ENCODE measurements at regions not wholly inside any gene's neighbourhood (a gene's known extent, or its start where the extent isn't known, plus 50 kb on each side); places are given as distances from the start of the nearest gene placed in this dataset.

- no peak for DNase-seq
- Histone ChIP-seq H3K4me3 (no peak overlapping the region), H3K27me3 (no peaks in the 10 kb centered on the region), H3K9me3 (replicated peaks in 1 of 3) (no peaks in the 10 kb centered on the region), H3K4me1 (replicated peaks in 1 of 2) (no peaks in the 10 kb centered on the region), H3K27ac (no peak overlapping the region), H3K36me3 (replicated peaks in 1 of 2) (no peaks in the 10 kb centered on the region)
- WGBS, 4 donors: 68 to 81% (median 77%) methylated on average over 2 of the region's 2 CpGs
- no peak for TF ChIP-seq POLR2A (IDR thresholded peaks at IDR 0.05)
- TF ChIP-seq, protein P1, sequence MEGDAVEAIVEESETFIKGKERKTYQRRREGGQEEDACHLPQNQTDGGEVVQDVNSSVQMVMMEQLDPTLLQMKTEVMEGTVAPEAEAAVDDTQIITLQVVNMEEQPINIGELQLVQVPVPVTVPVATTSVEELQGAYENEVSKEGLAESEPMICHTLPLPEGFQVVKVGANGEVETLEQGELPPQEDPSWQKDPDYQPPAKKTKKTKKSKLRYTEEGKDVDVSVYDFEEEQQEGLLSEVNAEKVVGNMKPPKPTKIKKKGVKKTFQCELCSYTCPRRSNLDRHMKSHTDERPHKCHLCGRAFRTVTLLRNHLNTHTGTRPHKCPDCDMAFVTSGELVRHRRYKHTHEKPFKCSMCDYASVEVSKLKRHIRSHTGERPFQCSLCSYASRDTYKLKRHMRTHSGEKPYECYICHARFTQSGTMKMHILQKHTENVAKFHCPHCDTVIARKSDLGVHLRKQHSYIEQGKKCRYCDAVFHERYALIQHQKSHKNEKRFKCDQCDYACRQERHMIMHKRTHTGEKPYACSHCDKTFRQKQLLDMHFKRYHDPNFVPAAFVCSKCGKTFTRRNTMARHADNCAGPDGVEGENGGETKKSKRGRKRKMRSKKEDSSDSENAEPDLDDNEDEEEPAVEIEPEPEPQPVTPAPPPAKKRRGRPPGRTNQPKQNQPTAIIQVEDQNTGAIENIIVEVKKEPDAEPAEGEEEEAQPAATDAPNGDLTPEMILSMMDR (IDR thresholded peaks at IDR 0.05): no peak
- intact Hi-C loops (cut with DNase I): no loop called here
Observed at GRCh38 chr1:239779962-239780361, 311.7 kb upstream of the FMN2 start.

GRCh38 chr1:239784896-239785295, 306.8 kb upstream of the FMN2 start:
- intact Hi-C loops (cut with DNase I): no loop called here

DNA sequence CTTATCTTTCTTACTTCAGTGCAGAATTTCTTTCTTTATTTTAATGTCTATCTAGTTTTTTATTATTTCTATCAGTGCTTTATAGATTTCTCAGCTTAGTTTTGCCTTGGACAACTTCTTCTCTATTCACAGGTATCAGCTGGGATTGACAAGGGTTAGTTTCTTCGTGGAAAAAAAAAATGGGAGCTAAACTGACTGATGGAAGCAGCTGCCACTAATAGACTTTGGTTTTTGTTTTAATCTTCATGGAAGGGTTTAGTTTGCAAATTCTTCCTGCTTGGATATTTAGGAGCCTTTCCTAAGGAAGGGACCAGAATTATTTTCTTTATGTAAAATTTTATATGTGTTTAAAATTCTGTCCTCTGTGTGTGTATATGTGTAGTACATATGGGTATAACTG, 306.1 kb upstream of the FMN2 start:
- no peaks in the 10 kb centered on the region for H3K4me1 ChIP-seq (replicated peaks in 1 of 2)
- no peak for DNase-seq
- intact Hi-C loops (cut with DNase I): no loop called here
- no peaks in the 10 kb centered on the region for H3K9me3 ChIP-seq (replicated peaks in 1 of 3)
- H3K36me3 ChIP-seq (replicated peaks in 1 of 2): no peaks in the 10 kb centered on the region
- H3K4me3 ChIP-seq: no peak overlapping the region
- WGBS, 4 donors: 65 to 80% (median 70%) methylated on average over 1 of the region's 1 CpG
- no peak overlapping the region for H3K27ac ChIP-seq
- TF ChIP-seq, protein P1 (IDR thresholded peaks at IDR 0.05): no peak
- TF ChIP-seq POLR2A (IDR thresholded peaks at IDR 0.05): no peak
- no peaks in the 10 kb centered on the region for H3K27me3 ChIP-seq

More at GRCh38 chr1:239784896-239785295, 306.8 kb upstream of the FMN2 start:
- 64 to 70% (median 66%) methylated on average over 3 of the region's 3 CpGs for WGBS, 4 donors
- TF ChIP-seq POLR2A (IDR thresholded peaks at IDR 0.05): no peak
- TF ChIP-seq, protein P1 (IDR thresholded peaks at IDR 0.05): no peak
- Histone ChIP-seq H3K4me1 (replicated peaks in 1 of 2) (no peaks in the 10 kb centered on the region), H3K27me3 (no peaks in the 10 kb centered on the region), H3K9me3 (replicated peaks in 1 of 3) (no peaks in the 10 kb centered on the region), H3K27ac (no peak overlapping the region), H3K4me3 (no peak overlapping the region), H3K36me3 (replicated peaks in 1 of 2) (no peaks in the 10 kb centered on the region)
- no peak for DNase-seq

DNA sequence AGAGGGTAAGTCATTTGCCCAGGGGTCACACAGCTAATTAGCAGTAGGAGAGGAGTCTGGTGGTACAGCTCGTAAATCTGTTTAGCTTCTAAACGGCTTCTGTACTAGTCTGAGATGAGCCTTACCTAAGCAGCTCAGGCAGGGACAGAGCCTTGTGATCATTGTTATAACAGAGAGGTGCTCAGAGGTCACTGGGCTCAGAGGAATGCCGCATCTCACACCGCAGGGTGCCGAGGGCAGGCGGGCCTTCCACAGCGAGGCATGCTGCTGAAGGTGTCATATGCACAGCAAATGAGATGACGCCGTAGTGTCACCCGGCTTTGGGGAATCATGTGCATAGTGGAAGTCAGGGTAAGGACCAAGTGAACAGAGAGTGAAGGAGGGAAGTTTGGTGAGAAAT, 305.2 kb upstream of the FMN2 start:
- no peak overlapping the region for H3K4me3 ChIP-seq
- TF ChIP-seq, protein P1 (IDR thresholded peaks at IDR 0.05): no peak
- no peak for TF ChIP-seq POLR2A (IDR thresholded peaks at IDR 0.05)
- no peaks in the 10 kb centered on the region for H3K27me3 ChIP-seq
- H3K36me3 ChIP-seq (replicated peaks in 1 of 2): no peaks in the 10 kb centered on the region
- WGBS, 4 donors: 44 to 68% (median 62%) methylated on average over 8 to 10 of the region's 10 CpGs
- no peak for DNase-seq
- no peaks in the 10 kb centered on the region for H3K4me1 ChIP-seq (replicated peaks in 1 of 2)
- H3K9me3 ChIP-seq (replicated peaks in 1 of 3): no peaks in the 10 kb centered on the region
- intact Hi-C loops (cut with DNase I): no loop called here
- no peak overlapping the region for H3K27ac ChIP-seq
